GM23338 (cell line): ENCODE measurements at regions not wholly inside any gene's neighbourhood (a gene's known extent, or its start where the extent isn't known, plus 50 kb on each side); places are given as distances from the start of the nearest gene placed in this dataset.

Experiments used
- ATAC-seq: fragments of 200-7000 bp; cut with Tn5 transposase; 3 replicates; pipeline ENCODE4 v1.9.1; 2020
- DNase-seq: peaks from one replicate; pipeline ENCODE4 v3.0.0-alpha.2; 2015; ENCODE audit warnings: low spot score
- H2AFZ ChIP-seq: fragments of 200-600 bp; sonication (generic); 2 replicates; pipeline ENCODE4 v1.8.0; 2016; ENCODE audit warnings: antibody characterized with exemption, mild to moderate bottlenecking, moderate library complexity
- H3F3A ChIP-seq: fragments of 200-600 bp; sonication (generic); replicated peaks from 2 replicates; pipeline ENCODE4 v1.8.0; 2017; ENCODE audit warnings: antibody characterized with exemption, mixed run types, low read depth
- H3K27ac ChIP-seq: fragments of 200-600 bp; sonication (generic); 2 replicates; pipeline ENCODE4 v1.6.1; 2016; ENCODE audit warnings: low read depth
- H3K27me3 ChIP-seq: fragments of 200-600 bp; sonication (generic); 2 replicates; pipeline ENCODE4 v1.8.0; 2016; ENCODE audit warnings: mild to moderate bottlenecking, mixed run types, moderate library complexity; ENCODE audit not compliant: insufficient read depth
- H3K36me3 ChIP-seq: fragments of 200-600 bp; sonication (generic); 2 replicates; pipeline ENCODE4 v1.8.0; 2016; ENCODE audit warnings: mild to moderate bottlenecking; ENCODE audit not compliant: insufficient read depth
- H3K4me1 ChIP-seq: fragments of 200-600 bp; sonication (generic); 2 replicates; pipeline ENCODE4 v1.8.0; 2016; ENCODE audit warnings: mild to moderate bottlenecking, moderate library complexity; ENCODE audit not compliant: insufficient read depth
- H3K4me2 ChIP-seq: fragments of 200-600 bp; sonication (generic); 2 replicates; pipeline ENCODE4 v1.7.1; 2017; ENCODE audit warnings: mixed run types
- H3K4me3 ChIP-seq: fragments of 200-600 bp; sonication (generic); 2 replicates; pipeline ENCODE4 v1.6.1; 2016; ENCODE audit warnings: mixed run types
- H3K79me2 ChIP-seq: fragments of 200-600 bp; sonication (generic); replicated peaks from 2 replicates; pipeline ENCODE4 v1.8.0; 2017; ENCODE audit warnings: mild to moderate bottlenecking; ENCODE audit not compliant: insufficient read depth
- H3K9me2 ChIP-seq: fragments of 200-600 bp; sonication (generic); 2 replicates; pipeline ENCODE4 v1.8.0; 2017; ENCODE audit not compliant: insufficient read depth
- H4K20me1 ChIP-seq: fragments of 200-600 bp; sonication (generic); replicated peaks from 2 replicates; pipeline ENCODE4 v1.8.0; 2017; ENCODE audit warnings: mild to moderate bottlenecking; ENCODE audit not compliant: insufficient read depth
- H3K27ac Mint-ChIP-seq: 2 replicates; pipeline ENCODE4 v1.8.0; 2020; ENCODE audit warnings: inconsistent platforms, mild to moderate bottlenecking, moderate library complexity, mixed read lengths
- H3K27me3 Mint-ChIP-seq: 3 replicates; pipeline ENCODE4 v1.8.0; 2022; ENCODE audit warnings: low read depth, mild to moderate bottlenecking, moderate library complexity, mixed read lengths, inconsistent platforms; ENCODE audit not compliant: insufficient read depth, poor library complexity
- H3K36me3 Mint-ChIP-seq: 3 replicates; pipeline ENCODE4 v1.8.0; 2021; ENCODE audit warnings: low read depth, mild to moderate bottlenecking, inconsistent platforms, moderate library complexity, mixed read lengths
- H3K4me1 Mint-ChIP-seq: 3 replicates; pipeline ENCODE4 v1.8.0; 2020; ENCODE audit warnings: mild to moderate bottlenecking, inconsistent platforms, mixed read lengths
- H3K4me3 Mint-ChIP-seq: 3 replicates; pipeline ENCODE4 v1.8.0; 2021; ENCODE audit warnings: moderate library complexity, mild to moderate bottlenecking, inconsistent platforms, mixed read lengths
- H3K9me3 Mint-ChIP-seq: 3 replicates; pipeline ENCODE4 v1.8.0; 2020; ENCODE audit warnings: moderate library complexity, mild to moderate bottlenecking, inconsistent platforms, mixed read lengths
- CREB1 ChIP-seq: fragments of 250-450 bp; sonication (Bioruptor Pico); IDR thresholded peaks from 2 replicates; pipeline ENCODE4 v1.5.0; 2020; ENCODE audit warnings: low read depth, mild to moderate bottlenecking, moderate library complexity
- ETS1 ChIP-seq: IDR thresholded peaks from 2 replicates; pipeline ENCODE4 v1.6.1; 2016; ENCODE audit warnings: antibody characterized with exemption
- EZH2 ChIP-seq: fragments of 200-600 bp; sonication (generic); IDR thresholded peaks from one replicate; pipeline ENCODE4 v1.8.0; 2017; ENCODE audit warnings: antibody characterized with exemption, mild to moderate bottlenecking, low read depth; ENCODE audit not compliant: unreplicated experiment
- EZH2phosphoT487 ChIP-seq: fragments of 200-600 bp; sonication (generic); IDR thresholded peaks from one replicate; pipeline ENCODE4 v1.8.1; 2018; ENCODE audit warnings: antibody characterized with exemption; ENCODE audit not compliant: unreplicated experiment
- JUNB ChIP-seq: IDR thresholded peaks from one replicate; pipeline ENCODE4 v1.6.1; 2016; ENCODE audit warnings: antibody characterized with exemption; ENCODE audit not compliant: unreplicated experiment
- NANOG ChIP-seq: IDR thresholded peaks from 2 replicates; pipeline ENCODE4 v1.6.1; 2016; ENCODE audit warnings: antibody characterized with exemption, borderline replicate concordance
- POLR2AphosphoS5 ChIP-seq: IDR thresholded peaks from 2 replicates; pipeline ENCODE4 v1.6.1; 2016; ENCODE audit warnings: antibody characterized with exemption, low read depth
- ZNF114 ChIP-seq: fragments of 250-450 bp; sonication (Bioruptor Pico); IDR thresholded peaks from 2 replicates; pipeline ENCODE4 v1.5.0; 2020; ENCODE audit warnings: mild to moderate bottlenecking, moderate library complexity
- TF ChIP-seq, protein P1 (sequence below): fragments of 250-450 bp; sonication (Bioruptor Pico); IDR thresholded peaks from 2 replicates; pipeline ENCODE4 v1.5.0; 2020; ENCODE audit warnings: mild to moderate bottlenecking, moderate library complexity
- TF ChIP-seq, protein P2 (sequence below): IDR thresholded peaks from one replicate; pipeline ENCODE4 v1.6.1; 2018; ENCODE audit warnings: antibody characterized with exemption; ENCODE audit not compliant: unreplicated experiment

- Mint-ChIP-seq H3K4me3 (no peak overlapping the region), H3K27me3 (no peaks in the 10 kb centered on the region), H3K36me3 (no peaks in the 10 kb centered on the region), H3K4me1 (peaks cover 2% of the 10 kb centered on the region; the same call in 1 of the 3 replicates), H3K27ac (no peak overlapping the region), H3K9me3 (peaks cover 6% of the 10 kb centered on the region; the same call in 2 of the 3 replicates)
- DNase-seq (no peak), ATAC-seq (no peak)
- Histone ChIP-seq H4K20me1 (no peaks in the 10 kb centered on the region), H3K4me2 (no peak overlapping the region), H2AFZ (no peak overlapping the region), H3K4me1 (no peaks in the 10 kb centered on the region), H3F3A (no peaks in the 10 kb centered on the region), H3K27ac (no peak overlapping the region), H3K79me2 (no peaks in the 10 kb centered on the region), H3K4me3 (no peak overlapping the region), H3K36me3 (no peaks in the 10 kb centered on the region), H3K27me3 (no peaks in the 10 kb centered on the region), H3K9me2 (0 out of 2 replicates have a peak, but pooled peaks cover 4% of the 10 kb centered on the region)
- TF ChIP-seq JUNB = no peak
- TF ChIP-seq EZH2 = no peak
- TF ChIP-seq EZH2phosphoT487 = no peak
- TF ChIP-seq, protein P1, sequence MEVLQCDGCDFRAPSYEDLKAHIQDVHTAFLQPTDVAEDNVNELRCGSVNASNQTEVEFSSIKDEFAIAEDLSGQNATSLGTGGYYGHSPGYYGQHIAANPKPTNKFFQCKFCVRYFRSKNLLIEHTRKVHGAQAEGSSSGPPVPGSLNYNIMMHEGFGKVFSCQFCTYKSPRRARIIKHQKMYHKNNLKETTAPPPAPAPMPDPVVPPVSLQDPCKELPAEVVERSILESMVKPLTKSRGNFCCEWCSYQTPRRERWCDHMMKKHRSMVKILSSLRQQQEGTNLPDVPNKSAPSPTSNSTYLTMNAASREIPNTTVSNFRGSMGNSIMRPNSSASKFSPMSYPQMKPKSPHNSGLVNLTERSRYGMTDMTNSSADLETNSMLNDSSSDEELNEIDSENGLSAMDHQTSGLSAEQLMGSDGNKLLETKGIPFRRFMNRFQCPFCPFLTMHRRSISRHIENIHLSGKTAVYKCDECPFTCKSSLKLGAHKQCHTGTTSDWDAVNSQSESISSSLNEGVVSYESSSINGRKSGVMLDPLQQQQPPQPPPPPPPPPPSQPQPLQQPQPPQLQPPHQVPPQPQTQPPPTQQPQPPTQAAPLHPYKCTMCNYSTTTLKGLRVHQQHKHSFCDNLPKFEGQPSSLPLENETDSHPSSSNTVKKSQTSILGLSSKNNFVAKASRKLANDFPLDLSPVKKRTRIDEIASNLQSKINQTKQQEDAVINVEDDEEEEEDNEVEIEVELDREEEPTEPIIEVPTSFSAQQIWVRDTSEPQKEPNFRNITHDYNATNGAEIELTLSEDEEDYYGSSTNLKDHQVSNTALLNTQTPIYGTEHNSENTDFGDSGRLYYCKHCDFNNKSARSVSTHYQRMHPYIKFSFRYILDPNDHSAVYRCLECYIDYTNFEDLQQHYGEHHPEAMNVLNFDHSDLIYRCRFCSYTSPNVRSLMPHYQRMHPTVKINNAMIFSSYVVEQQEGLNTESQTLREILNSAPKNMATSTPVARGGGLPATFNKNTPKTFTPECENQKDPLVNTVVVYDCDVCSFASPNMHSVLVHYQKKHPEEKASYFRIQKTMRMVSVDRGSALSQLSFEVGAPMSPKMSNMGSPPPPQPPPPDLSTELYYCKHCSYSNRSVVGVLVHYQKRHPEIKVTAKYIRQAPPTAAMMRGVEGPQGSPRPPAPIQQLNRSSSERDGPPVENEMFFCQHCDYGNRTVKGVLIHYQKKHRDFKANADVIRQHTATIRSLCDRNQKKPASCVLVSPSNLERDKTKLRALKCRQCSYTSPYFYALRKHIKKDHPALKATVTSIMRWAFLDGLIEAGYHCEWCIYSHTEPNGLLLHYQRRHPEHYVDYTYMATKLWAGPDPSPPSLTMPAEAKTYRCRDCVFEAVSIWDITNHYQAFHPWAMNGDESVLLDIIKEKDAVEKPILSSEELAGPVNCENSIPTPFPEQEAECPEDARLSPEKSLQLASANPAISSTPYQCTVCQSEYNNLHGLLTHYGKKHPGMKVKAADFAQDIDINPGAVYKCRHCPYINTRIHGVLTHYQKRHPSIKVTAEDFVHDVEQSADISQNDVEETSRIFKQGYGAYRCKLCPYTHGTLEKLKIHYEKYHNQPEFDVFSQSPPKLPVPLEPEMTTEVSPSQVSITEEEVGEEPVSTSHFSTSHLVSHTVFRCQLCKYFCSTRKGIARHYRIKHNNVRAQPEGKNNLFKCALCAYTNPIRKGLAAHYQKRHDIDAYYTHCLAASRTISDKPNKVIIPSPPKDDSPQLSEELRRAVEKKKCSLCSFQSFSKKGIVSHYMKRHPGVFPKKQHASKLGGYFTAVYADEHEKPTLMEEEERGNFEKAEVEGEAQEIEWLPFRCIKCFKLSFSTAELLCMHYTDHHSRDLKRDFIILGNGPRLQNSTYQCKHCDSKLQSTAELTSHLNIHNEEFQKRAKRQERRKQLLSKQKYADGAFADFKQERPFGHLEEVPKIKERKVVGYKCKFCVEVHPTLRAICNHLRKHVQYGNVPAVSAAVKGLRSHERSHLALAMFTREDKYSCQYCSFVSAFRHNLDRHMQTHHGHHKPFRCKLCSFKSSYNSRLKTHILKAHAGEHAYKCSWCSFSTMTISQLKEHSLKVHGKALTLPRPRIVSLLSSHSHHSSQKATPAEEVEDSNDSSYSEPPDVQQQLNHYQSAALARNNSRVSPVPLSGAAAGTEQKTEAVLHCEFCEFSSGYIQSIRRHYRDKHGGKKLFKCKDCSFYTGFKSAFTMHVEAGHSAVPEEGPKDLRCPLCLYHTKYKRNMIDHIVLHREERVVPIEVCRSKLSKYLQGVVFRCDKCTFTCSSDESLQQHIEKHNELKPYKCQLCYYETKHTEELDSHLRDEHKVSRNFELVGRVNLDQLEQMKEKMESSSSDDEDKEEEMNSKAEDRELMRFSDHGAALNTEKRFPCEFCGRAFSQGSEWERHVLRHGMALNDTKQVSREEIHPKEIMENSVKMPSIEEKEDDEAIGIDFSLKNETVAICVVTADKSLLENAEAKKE (CRISPR knock-in tag) = no peak
Observed at GRCh38 chr9:88684046-88684445, 149.1 kb downstream of the NXNL2 start.

DNA sequence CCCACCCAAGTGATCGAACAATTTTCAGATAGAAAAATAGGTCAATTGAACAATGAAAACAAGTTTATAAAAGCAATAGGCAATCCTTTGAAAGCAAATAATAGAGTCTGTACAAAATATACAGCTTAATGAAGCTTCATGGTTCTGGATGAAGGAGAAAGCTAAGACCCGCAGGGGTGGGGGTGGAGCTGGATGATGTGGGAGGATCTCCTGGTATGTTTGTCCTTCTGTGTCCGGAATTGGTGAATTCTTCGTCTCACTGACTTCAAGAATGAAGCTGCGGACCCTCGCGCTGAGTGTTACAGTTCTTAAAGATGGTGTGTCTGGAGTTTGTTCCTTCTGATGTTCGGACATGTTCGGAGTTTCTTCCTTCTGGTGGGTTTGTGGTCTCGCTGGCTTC, 149.9 kb downstream of the NXNL2 start:
- H3K4me2 ChIP-seq = no peak overlapping the region
- H3K27me3 ChIP-seq = no peaks in the 10 kb centered on the region
- no peaks in the 10 kb centered on the region for H3K36me3 ChIP-seq
- H3K9me2 ChIP-seq = 0 out of 2 replicates have a peak, but pooled peaks cover 4% of the 10 kb centered on the region
- Mint-ChIP-seq H3K27ac (no peak overlapping the region), H3K4me3 (no peak overlapping the region), H3K27me3 (no peaks in the 10 kb centered on the region), H3K4me1 (peaks cover 2% of the 10 kb centered on the region; the same call in 1 of the 3 replicates), H3K9me3 (peaks cover 11% of the 10 kb centered on the region), H3K36me3 (no peaks in the 10 kb centered on the region)
- no peaks in the 10 kb centered on the region for H3F3A ChIP-seq
- no peak overlapping the region for H3K27ac ChIP-seq
- no peak overlapping the region for H2AFZ ChIP-seq
- DNase-seq (no peak), ATAC-seq (no peak)
- H4K20me1 ChIP-seq = no peaks in the 10 kb centered on the region
- no peaks in the 10 kb centered on the region for H3K79me2 ChIP-seq
- H3K4me3 ChIP-seq = no peak overlapping the region
- H3K4me1 ChIP-seq = no peaks in the 10 kb centered on the region
- TF ChIP-seq ZNF114 (CRISPR knock-in tag) = no peak
- no peak for TF ChIP-seq POLR2AphosphoS5
- no peak for TF ChIP-seq CREB1 (CRISPR knock-in tag)
- TF ChIP-seq, protein P2, sequence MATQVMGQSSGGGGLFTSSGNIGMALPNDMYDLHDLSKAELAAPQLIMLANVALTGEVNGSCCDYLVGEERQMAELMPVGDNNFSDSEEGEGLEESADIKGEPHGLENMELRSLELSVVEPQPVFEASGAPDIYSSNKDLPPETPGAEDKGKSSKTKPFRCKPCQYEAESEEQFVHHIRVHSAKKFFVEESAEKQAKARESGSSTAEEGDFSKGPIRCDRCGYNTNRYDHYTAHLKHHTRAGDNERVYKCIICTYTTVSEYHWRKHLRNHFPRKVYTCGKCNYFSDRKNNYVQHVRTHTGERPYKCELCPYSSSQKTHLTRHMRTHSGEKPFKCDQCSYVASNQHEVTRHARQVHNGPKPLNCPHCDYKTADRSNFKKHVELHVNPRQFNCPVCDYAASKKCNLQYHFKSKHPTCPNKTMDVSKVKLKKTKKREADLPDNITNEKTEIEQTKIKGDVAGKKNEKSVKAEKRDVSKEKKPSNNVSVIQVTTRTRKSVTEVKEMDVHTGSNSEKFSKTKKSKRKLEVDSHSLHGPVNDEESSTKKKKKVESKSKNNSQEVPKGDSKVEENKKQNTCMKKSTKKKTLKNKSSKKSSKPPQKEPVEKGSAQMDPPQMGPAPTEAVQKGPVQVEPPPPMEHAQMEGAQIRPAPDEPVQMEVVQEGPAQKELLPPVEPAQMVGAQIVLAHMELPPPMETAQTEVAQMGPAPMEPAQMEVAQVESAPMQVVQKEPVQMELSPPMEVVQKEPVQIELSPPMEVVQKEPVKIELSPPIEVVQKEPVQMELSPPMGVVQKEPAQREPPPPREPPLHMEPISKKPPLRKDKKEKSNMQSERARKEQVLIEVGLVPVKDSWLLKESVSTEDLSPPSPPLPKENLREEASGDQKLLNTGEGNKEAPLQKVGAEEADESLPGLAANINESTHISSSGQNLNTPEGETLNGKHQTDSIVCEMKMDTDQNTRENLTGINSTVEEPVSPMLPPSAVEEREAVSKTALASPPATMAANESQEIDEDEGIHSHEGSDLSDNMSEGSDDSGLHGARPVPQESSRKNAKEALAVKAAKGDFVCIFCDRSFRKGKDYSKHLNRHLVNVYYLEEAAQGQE = no peak
- no peak for TF ChIP-seq JUNB
- TF ChIP-seq NANOG = no peak
- TF ChIP-seq ETS1 = no peak
